ENCODE measurements at regions not wholly inside any gene's neighbourhood (a gene's known extent, or its start where the extent isn't known, plus 50 kb on each side); places are given as distances from the start of the nearest gene placed in this dataset.

- TF ChIP-seq POLR2A (IDR thresholded peaks at IDR 0.05; ENCODE audit: low read length) (no peak), CTCF (IDR thresholded peaks at IDR 0.05) (no peak), CBX2 (IDR thresholded peaks at IDR 0.05; ENCODE audit: borderline replicate concordance, low read depth) (no peak), KDM5A (IDR thresholded peaks at IDR 0.05) (no peak), MAZ (IDR thresholded peaks at IDR 0.05; ENCODE audit: borderline replicate concordance, low read depth, low read length) (no peak), RNF2 (IDR thresholded peaks at IDR 0.05; ENCODE audit: borderline replicate concordance, low read depth) (no peak), JUN (IDR thresholded peaks at IDR 0.05) (no peak)
Measured at GRCh38 chr18:64210401-64210949, 61.6 kb upstream of the LINC00305 start.
